ENCODE measurements at regions not wholly inside any gene's neighbourhood (a gene's known extent, or its start where the extent isn't known, plus 50 kb on each side); places are given as distances from the start of the nearest gene placed in this dataset.
A peak's percentile ranks its signal among the peaks of the same experiment; 100 is the strongest.
"Not testable (repeated sequence)": the region's sequence is repeated elsewhere in the genome, so short reads cannot be mapped to it uniquely, and the experiment has no call there.

DNA sequence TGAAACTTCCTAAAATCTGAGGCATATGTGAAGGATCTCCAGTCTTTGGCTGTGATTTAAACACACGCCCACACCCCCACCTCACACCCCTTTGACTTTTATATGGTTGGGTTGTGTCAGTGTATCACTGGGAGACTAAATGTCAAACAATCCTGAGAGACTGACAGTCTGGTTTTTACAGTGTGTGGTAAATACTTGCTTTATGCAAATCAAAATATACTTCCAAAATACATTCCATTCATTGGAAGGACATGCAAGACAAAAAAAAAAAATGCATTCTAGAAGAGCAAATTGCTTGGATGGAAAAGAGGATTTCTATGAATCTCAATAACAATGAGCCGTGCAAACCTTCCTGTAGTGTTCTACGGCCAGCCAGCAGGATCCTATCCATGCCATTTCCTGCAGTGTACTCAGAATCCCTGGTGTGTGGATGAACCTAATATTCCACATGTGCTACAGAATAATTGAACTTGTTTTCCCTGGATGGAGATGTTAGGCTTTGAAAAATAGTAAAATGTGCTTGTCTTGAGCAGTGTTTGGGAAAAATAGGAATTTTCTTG lies 602.1 kb upstream of the GOT2 start:
- DNase-seq (ENCODE audit: low read depth in 2 of 2), result no peak

DNA sequence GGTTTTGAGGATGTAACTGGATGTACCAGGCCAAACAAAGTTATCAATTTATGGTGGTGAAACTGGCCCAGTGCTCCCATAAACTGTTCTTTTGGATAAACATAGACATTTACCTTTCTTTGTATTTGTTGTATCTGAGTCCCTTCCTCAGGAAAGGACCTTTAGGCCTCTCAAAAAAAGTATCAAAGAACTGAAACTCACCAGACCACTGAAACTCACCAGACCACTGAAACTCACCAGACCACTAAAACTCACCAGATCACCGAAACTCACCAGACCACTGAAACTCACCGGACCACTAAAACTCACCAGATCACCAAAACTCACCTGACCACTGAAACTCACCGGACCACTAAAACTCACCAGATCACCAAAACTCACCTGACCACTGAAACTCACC lies 597.6 kb upstream of the GOT2 start:
- not testable (repeated sequence) for DNase-seq (ENCODE audit: low read depth in 2 of 2)

DNA sequence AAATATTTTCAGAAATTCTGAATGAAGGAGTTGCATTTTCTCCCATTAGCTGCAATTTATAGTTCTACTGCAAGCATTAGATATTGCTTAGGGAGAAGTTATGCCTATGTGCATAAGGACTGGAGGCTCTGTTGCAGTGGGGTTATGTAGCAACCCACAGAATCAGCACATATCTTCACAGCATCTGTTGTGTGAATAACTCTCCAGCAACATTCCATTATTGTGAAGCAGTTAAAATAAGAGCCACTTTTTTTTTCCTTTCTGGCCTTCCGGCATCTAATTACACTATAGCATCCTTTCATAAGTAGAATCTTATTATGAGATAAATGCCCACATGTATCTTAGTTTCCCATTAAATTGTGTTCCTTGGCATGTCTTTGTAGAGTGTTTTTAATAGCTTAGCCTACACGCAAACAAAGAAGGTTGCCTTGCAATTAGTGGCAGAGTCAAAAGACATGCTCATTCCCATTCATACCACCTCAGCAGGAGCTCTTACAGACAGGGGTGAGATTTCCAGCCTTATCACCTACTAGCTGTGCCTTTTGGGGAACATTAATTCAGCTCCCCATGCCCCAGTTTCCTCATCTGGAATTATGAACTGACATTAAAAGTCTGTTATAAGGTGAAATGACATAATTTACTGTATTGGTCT lies 596.0 kb upstream of the GOT2 start:
- peak; percentile 33 to 34 for DNase-seq (ENCODE audit: low read depth in 2 of 2)

DNA sequence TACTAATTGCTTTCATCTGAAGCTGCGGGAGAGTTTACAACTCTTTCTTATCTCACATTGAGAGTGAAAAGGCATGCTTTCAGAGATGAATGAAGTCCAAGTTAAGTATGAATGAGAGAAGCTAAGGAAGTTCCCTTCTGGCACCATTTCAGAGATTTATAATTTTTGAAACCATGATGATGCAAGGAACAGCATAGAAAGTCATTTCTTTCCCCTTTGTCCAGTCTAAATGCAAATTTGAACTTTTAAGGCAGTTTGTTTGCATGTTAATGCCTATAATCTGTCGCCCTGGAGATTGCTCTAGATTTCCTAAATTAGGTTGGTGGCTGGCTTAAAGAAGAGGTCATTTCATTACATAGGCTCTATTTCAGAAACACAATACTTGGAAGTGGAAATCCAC lies 594.8 kb upstream of the GOT2 start:
- no peak for DNase-seq (ENCODE audit: low read depth in 2 of 2)

DNA sequence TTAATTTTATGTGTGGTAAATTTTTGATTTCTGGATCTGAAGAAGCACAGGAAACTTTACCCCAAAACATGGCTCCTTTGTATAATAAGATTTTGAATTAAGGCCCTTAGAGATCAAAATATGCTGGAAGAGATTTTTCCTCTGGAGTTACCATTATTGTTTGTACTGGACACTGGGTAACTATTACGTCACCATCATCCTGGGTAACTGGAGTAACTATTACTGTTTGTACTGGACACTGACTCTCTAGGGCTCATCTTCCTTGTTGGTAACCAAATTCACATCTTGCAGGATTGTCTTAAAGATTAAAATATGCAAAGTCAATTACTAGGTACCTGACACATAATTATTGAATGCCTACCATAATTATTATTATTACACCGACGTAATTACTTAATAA lies 593.8 kb upstream of the GOT2 start:
- no peak for DNase-seq (ENCODE audit: low read depth in 2 of 2)

DNA sequence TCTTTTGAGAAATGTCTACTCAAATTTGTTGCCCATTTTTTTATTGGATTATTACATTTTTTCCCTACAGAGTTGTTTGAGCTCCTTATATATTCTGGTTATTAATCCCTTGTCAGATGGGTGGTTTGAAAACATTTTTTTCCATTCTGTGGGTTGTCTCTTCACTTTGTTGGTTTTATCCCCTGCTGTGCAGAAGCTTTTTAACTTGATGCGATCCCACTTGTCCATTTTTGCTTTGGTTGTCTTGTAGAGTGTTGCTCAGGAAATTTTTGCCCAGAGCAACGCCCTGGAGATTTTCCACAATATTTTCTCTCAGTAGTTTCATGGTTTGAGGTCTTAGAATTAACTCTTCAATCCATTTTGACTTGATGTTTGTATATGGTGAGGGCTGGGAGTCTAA lies 592.8 kb upstream of the GOT2 start:
- DNase-seq (ENCODE audit: low read depth in 2 of 2), result no peak

DNA sequence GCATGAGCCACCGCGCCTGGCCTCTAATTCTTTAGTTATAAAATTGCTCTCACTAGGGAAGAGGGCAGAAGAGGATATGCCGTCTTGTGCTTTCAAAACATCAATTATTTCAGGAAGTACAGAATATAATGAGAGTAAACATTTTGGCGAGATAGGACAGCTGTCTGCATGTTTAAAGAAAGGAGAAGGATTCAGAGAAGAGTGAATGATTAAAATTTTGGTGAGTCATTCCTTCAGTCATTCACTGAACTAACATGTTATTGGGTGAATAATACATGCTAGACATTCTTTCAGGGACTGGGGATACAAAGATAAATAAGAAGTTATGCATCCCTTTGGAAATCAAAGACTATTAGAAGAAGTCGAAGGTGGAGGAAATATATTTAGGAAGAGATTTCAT lies 590.3 kb upstream of the GOT2 start:
- DNase-seq (ENCODE audit: low read depth in 2 of 2), result no peak

DNA sequence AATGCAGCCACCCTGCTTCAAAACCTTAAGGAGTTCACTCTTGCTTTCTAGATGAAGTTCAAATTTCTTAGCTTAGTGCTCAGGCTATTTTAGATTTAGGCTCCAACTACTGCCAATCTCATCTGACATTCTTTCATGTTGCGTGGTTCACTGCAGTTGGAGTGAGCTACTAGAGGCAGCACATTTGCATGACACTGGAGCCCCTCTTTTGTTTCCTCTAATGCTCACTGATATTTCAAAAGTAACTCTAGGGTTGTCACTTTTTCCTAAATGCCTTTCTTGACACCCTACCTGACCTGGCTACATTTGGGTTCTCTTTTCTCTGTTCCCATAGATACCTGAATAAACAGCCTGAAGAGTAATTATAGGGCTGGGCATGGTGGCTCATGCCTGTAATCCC lies 586.5 kb upstream of the GOT2 start:
- DNase-seq (ENCODE audit: low read depth in 2 of 2), result no peak

DNA sequence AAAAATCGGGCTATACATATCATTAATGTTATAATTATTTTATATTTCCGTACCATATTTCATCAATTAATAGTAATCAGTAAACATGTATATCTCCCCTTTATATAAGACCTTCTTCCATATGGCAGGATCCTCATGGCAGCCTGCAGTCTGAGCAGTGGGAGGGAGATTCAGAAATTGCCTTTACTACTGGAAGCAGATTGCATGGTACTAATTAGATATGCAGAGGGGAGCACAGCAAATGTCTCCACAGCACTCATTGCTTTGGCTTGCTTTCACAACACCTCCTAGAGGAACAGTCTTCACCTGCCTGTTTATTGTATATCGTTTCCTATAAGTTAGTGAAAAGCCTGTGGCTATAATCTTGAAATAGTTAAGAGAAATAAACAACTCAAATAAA lies 585.8 kb upstream of the GOT2 start:
- no peak for DNase-seq (ENCODE audit: low read depth in 2 of 2)

DNA sequence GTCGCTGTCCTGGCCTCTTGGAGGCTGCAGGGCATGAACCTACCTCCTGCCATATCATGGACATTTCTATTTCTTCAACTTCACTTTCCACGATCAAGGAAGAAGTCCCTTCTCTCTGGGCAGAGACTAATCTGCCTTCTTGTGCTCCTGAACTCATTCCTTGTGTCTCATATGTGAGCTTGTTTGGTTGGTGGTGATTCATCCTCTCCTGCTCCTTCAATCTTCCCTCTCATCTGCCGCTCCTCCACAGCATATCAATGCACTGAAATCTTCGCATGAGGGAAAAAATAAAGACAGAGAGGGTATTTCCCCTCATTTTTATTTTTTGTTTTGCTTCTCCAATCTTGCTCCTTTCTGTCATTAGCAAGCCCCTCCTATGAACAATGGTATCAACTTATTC lies 571.7 kb upstream of the GOT2 start:
- no peak for DNase-seq (ENCODE audit: low read depth in 2 of 2)

DNA sequence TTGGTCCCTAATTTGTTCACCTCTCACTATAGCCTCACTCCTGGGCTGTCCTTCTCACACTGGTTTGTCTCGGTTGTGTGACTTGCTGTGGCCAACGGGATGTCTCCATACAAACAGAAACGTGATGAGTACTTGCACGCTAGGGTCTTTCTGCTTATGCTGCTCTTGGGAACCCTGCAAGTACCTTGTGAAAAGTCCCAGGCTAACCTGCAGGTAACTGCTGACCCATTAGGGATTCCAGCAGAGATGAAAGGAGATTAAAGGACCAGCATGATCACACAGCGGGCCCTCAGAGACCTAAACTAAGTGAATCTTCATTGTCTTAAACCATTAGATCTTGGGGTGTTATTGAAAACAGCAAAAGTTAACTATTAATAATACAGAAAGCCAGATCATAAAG lies 562.8 kb upstream of the GOT2 start:
- no peak for DNase-seq (ENCODE audit: low read depth in 2 of 2)

DNA sequence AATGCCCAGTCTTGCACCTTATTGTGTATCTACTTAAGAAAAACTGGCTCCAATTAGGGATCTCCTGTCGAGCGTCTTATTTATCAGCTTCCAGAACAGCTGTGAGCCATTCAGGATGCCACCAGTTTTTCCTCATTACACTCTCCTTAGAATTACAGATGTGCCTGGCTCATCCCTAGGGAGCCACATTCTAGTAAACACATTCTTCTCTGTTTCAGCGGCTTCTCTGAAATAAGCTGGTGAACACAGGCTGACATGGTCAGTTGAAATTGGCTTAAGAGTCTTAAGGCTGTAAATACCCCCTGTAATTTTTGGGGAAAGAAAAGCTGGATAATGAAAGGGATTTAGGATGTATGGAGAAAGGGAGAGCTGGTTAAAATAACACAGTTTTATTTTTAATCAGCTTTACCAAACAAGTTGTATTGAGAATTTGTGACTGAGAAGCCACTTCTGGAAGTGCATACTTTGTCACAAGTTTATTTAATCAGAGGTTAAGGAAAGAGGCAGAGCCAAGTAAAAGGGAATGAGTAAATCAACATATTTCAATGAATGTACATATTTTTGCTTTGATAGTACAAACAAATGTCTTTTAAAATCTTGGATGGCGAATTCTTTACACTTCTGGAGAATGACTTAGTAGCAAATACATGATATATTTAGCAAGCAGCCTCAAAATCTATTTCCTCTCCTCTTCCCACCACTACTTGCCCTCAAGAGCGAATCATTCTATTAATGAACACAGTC lies 562.0 kb upstream of the GOT2 start:
- DNase-seq (ENCODE audit: low read depth in 2 of 2), result no peak

DNA sequence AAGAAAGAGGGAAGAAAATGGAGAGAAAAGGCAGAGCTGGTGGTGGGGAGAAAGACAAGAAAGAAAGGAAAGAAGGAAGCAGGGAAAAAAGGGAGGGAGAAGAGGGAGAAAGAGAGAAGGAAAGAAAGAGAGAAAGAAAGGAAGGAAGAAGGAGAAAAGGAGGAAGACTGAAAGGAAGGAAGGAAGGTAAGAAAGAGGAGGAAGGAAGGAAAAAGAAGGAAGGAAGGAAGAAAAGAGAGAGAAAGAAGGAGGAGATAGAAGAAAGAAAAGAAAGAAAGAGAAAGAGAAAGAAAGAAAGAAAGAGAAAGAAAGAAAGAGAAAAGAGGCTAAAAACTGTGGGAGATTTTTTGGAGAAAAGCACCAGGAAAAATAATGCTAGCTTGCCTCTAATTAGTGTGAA lies 561.4 kb upstream of the GOT2 start:
- no peak for DNase-seq (ENCODE audit: low read depth in 2 of 2)

DNA sequence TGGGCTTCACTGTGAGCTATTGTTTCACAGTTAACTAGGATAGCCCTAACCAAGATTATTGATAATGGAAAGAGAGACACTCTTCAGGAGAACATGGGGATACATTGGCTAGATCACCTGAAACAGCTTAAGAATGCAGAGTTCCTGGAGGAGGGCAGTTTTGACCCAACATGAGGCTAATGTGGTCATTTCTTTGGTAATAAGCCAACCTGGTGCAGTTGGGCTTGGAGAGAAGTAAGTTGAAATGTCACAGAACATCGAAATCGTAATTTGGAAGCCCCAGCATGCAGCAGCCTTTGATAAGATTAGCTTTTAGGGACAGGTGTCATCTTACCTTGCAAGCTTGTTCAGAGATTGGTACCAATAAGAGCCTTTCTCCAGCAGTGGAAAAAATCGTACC lies 556.6 kb upstream of the GOT2 start:
- no peak for DNase-seq (ENCODE audit: low read depth in 2 of 2)

DNA sequence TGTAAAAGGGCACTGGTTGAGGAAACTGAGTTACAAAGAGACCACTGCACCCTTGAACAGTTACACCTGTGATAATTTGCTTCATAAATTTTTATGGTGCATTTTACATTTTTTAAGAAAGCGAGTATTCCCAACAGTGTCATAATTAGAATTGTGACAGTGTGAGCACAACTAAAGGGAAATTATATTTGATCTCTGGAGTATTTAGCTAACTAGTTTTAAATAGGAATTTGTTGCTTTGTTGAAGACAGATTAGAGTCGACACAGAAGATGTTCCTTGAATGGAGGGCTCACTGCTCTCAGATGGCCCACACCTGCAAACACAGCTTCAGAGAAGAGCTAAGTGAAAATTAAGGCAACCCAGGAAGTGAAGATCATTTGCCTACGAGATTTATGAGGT lies 555.0 kb upstream of the GOT2 start:
- no peak for DNase-seq (ENCODE audit: low read depth in 2 of 2)

DNA sequence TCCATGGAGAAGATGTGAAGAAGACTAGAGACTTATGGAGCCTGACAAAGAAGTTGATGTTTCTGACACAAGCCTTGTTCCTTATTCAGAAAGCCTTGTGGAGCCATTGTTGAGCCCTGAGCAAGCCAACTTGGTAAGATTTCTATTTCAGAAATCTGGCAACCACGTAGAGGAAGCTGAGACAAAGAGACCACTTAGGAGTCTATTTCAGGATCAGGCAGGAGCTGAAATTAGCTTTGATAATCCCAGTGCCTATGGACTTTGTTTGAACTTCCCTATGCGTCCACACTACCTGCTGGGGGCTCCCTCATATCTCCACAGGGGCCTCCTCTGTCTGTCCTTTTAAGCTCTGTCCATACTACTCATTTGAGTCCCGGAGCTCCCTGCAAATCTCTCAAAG lies 540.0 kb upstream of the GOT2 start:
- no peak for DNase-seq (ENCODE audit: low read depth in 2 of 2)

DNA sequence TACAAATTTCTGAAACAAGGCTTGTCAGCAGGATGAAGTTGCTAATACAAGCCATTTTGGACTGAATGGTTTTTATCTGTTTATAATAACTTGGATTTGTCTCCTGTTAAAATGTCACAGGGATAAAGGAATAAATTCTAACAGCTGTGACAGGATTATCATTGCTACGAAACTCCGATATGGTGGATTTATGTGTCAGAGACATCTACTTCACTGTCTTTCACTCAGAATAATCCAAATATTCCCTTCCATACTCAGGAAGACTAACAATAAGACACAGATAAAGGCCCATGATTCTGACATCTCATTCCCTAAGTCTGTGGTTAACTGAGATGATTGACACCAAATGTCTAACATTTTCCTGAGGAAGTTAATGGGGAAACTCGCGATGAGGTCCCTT lies 529.8 kb upstream of the GOT2 start:
- DNase-seq (ENCODE audit: low read depth in 2 of 2), result no peak

DNA sequence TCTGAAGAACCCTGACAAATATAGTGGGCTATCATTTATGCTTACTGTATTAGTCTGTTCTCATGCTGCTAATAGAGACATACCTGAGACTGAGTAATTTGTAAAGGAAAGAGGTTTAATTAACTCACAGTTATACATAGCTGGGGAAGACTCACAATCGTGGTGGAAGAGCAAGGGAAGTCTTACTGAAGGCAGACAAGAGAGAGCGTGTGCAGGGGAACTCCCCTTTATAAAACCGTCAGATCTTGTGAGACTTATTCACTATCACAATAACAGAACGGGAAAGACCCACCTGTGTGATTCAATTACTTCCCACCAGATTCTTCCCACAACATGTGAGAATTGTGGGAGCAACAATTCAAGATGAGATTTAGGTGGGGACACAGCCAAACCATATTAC lies 526.8 kb upstream of the GOT2 start:
- no peak for DNase-seq (ENCODE audit: low read depth in 2 of 2)

DNA sequence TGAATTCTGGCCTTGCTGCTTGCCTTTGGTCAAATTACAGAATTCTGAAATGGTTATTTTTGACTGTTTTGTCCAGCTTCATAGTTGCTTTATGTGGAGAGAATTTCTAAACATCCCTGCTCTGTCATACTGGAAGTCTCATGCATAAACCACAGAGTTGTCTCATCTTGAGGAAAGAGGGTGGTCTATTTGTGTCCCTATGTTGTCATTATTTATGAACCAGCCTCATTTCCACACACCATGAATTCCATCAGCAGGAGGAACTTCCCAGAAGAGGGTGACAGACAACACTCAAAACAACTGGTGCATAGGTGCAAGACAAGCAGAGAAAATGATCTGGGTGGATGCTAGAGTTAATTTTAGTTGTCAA lies 525.8 kb upstream of the GOT2 start:
- no peak for DNase-seq (ENCODE audit: low read depth in 2 of 2)

DNA sequence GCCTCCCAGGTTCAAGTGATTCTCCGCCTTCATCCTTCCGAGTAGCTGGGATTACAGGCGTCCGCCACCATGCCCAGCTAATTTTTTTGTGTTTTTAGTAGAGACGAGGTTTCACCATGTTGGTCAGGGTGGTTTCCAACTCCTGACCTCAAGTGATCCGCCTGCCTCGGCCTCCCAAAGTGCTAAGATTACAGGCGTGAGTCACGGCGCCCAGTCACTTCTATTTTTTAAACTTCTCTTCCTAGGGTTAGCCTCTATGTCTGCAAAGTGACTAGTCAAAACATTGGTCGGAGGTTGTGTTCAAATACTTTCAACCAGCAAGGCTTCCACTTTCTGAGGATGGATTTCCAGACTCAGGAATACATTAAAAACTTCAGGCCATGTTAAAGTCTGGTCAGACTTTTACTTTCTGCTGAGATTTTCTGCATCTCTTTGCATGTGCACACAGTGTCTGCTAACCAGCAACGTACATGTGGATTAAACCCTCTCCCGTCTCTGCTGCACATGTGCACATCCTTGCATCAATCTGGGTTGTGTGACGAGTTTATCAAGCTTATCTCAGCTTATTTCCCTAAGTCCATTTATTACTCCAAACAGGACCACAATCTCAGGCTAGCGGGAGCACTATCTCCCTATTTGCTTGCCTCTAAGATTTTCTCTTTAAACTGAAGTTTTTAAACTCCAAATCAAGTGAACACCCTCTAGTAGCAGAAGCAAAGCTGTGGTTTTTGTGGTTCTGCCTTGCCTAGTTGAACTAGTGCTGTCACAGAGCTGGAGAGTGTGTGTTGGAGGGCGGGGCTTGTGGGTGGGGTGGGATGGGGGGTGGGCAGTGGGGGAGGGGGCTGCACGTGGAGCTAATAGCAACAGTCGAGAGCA lies 525.2 kb upstream of the GOT2 start:
- DNase-seq (ENCODE audit: low read depth in 2 of 2), result peak; percentile 5

DNA sequence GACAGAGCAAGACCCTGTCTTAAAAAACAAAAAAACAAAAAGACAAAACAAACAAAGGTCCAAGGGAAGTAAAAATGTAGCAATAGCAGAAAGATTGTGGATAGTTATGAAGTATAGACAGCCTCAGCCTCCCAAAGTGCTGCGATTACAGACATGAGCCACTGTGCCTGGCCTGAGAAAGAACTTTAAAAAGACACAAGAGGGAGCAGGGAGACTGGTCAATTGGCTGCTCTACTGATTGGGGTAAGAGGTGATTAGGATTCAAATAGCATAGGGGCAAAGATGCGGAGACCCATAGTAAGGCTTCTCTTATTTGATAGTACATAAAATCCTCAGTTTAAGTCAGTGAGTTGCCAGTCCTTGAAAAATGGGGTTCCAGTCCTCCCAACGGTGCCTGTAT lies 518.2 kb upstream of the GOT2 start:
- DNase-seq (ENCODE audit: low read depth in 2 of 2), result no peak

DNA sequence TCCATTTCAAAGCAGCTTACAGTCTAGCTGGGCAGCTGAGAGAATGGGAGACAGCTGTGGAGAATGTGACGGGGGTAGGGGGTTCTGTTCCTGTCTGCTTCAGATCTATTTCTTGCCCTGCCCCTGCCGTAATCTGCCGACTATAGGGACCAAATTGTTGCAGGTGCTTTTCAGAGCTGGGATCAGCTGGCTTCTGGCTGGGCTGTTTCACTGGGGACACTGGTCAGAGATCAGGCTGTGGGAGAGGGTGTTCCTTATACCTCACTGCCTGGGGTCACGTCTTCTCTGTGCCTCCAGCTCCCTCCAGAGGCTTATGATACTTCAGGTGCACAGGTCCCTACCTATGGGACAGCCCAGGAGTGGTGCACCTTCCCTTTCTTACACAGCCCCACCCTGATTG lies 514.9 kb upstream of the GOT2 start:
- no peak for DNase-seq (ENCODE audit: low read depth in 2 of 2)

DNA sequence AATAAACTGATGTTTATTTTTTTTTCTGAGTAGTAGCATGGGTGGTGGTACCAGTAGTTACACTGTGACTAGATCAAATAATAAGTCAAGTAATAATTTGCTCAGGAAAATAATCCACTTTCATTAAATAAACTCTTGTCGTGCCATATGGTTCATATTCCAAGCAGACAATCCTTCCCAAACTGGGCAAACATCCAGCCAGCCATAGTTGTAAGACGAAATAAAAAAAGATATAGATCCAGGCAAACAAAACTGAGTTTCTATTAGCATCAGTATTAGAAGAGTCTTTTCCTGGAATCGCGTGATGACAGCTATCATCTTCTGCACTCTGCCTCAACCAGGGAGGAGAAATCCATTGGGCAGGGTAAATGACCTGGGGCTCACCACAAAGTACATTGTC lies 508.4 kb upstream of the GOT2 start:
- DNase-seq (ENCODE audit: low read depth in 2 of 2), result peak; percentile 4 to 5

Measured in fibroblast of skin of left biceps (primary cell).